ENCODE measurements at regions not wholly inside any gene's neighbourhood (a gene's known extent, or its start where the extent isn't known, plus 50 kb on each side); places are given as distances from the start of the nearest gene placed in this dataset.

DNA sequence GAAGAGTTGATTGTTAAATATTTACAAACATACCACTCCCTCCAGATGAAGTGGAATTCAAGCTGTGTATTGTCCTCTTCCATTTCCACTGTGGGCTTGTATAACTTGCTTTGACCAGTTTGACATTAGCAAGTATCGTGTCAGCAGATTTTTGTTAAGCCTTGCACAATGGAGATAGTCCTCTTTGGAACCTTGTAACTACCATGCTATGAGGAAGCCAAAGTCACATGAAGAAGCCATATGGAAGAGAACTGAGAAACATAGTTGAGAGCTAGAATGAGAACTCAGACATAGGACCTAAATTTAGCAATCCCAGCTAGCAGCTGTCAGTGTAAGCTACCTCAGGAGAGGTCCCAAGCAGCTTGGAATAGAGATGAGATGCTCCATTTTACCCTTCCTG lies 889.2 kb downstream of the PDCD6IP start:
- TF ChIP-seq, protein P1, sequence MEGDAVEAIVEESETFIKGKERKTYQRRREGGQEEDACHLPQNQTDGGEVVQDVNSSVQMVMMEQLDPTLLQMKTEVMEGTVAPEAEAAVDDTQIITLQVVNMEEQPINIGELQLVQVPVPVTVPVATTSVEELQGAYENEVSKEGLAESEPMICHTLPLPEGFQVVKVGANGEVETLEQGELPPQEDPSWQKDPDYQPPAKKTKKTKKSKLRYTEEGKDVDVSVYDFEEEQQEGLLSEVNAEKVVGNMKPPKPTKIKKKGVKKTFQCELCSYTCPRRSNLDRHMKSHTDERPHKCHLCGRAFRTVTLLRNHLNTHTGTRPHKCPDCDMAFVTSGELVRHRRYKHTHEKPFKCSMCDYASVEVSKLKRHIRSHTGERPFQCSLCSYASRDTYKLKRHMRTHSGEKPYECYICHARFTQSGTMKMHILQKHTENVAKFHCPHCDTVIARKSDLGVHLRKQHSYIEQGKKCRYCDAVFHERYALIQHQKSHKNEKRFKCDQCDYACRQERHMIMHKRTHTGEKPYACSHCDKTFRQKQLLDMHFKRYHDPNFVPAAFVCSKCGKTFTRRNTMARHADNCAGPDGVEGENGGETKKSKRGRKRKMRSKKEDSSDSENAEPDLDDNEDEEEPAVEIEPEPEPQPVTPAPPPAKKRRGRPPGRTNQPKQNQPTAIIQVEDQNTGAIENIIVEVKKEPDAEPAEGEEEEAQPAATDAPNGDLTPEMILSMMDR (IDR thresholded peaks at IDR 0.05): no peak
- no peaks in the 10 kb centered on the region for H3K4me1 ChIP-seq
- no peak for DNase-seq
- intact Hi-C loops (cut with DNase I; ENCODE audit: low total_unique reads): no loop called here
- no peaks in the 10 kb centered on the region for H3K27me3 ChIP-seq
- no peaks in the 10 kb centered on the region for H3K36me3 ChIP-seq
- H3K9me3 ChIP-seq: no peaks in the 10 kb centered on the region
- H3K27ac ChIP-seq: no peak overlapping the region
- no peak overlapping the region for H3K4me3 ChIP-seq

DNA sequence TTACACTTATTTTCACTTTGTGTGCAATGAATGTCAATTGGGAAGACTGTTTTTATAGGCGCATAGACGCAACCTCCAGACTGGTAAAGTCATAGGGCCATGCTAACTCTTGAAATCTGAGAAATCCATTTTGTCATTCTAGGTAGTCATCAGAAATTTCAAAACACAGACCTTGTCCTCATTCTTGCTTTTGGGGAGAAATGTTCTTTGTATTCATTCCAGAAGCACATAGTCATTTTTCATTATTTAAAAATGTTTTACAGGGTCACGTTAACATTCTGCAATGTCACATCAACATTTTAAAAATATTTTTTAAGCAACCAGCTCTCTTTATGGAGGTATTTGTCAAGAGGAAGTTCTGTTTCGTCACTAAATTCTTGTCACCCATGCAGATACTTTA lies 898.4 kb downstream of the PDCD6IP start:
- no peak for DNase-seq
- no peaks in the 10 kb centered on the region for H3K27me3 ChIP-seq
- intact Hi-C loops (cut with DNase I; ENCODE audit: low total_unique reads): no loop called here
- TF ChIP-seq, protein P1 (IDR thresholded peaks at IDR 0.05): no peak
- H3K36me3 ChIP-seq: no peaks in the 10 kb centered on the region
- peaks cover 0 to 3% (median 0%) of the 10 kb centered on the region in 4 donors for H3K4me1 ChIP-seq
- H3K9me3 ChIP-seq: peaks cover 0 to 8% (median 7%) of the 10 kb centered on the region in 3 donors
- no peak overlapping the region for H3K27ac ChIP-seq
- no peak overlapping the region for H3K4me3 ChIP-seq

DNA sequence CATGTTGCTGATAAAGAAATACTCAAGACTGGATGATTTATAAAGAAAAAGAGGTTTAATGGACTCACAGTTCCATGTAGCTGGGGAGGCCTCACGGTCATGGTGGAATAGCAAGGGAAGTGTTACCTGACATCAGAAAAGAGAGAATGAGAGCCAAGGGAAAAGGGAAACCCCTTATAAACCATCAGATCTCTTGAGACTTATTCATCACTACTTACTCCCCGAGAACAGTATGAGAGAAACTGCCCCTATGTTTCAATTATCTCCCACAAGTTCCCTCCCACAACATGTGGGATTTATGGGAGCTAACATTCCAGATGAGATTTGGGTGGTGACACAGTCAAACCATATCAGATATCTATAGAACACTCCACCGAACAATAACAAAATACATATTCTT lies 904.6 kb downstream of the PDCD6IP start:
- H3K4me1 ChIP-seq: no peaks in the 10 kb centered on the region
- intact Hi-C loops (cut with DNase I; ENCODE audit: low total_unique reads): no loop called here

DNA sequence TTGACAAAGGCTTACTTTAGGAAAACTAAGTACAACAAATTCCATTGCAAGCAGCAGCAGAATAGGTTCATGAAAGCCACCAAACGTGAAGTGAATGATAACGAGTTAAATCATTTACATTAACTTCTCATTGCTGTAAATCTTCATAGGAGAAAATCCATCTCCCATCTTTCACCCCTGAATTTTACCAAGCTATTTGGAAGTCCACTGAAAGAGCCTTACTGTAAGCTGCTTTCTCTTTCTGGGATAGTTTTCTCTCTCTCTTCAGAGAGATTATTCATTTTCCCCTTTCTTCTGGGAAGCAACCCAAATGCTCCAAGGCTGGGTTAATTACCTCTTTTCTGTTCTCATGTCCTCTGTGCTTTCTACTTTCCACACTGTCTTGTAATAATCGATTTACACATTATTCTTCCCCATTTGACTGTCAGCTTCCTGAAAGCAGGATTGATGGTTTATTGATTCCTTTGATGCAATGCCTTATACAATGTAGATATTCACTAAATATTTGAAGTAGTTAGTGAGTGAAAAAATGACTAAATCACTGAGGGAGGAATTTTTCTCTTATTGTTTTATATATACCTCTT lies 914.3 kb upstream of the ARPP21 start:
- intact Hi-C loops (cut with DNase I; ENCODE audit: low total_unique reads): no loop called here
- Histone ChIP-seq H3K27ac (no peak overlapping the region), H3K27me3 (no peaks in the 10 kb centered on the region), H3K9me3 (no peaks in the 10 kb centered on the region), H3K36me3 (no peaks in the 10 kb centered on the region), H3K4me3 (no peak overlapping the region), H3K4me1 (no peaks in the 10 kb centered on the region)
- DNase-seq: no peak
- TF ChIP-seq, protein P1 (IDR thresholded peaks at IDR 0.05): no peak

More for the DNA sequence above, 904.6 kb downstream of the PDCD6IP start:
- TF ChIP-seq, protein P1 (IDR thresholded peaks at IDR 0.05): no peak
- DNase-seq: no peak
- H3K4me3 ChIP-seq: no peak overlapping the region
- H3K9me3 ChIP-seq: peaks cover 0 to 17% (median 13%) of the 10 kb centered on the region in 3 donors
- H3K27ac ChIP-seq: no peak overlapping the region
- no peaks in the 10 kb centered on the region for H3K27me3 ChIP-seq
- H3K36me3 ChIP-seq: no peaks in the 10 kb centered on the region

DNA sequence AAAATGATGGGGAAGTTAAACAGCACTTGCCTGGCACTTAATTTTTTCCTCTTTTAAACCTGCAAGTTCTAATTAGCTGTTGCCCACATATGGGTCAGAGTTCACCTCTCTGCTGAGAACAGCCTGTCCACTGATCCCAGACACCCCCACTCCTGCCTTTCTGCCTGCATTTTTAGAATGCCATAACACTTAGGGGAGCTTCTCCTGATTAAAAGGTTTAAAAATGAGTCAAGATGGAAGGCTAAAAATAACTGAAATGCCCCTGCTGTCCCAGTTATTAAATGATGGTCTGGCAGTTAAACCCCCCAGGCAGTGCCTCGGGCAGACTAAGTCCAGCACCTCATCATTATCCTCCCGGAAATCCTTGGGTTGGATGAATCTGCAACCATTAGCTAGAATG lies 913.6 kb upstream of the ARPP21 start:
- no peak overlapping the region for H3K27ac ChIP-seq
- no peak for DNase-seq
- no peaks in the 10 kb centered on the region for H3K4me1 ChIP-seq
- intact Hi-C loops (cut with DNase I; ENCODE audit: low total_unique reads): no loop called here
- TF ChIP-seq, protein P1 (IDR thresholded peaks at IDR 0.05): no peak
- H3K36me3 ChIP-seq: no peaks in the 10 kb centered on the region
- no peaks in the 10 kb centered on the region for H3K9me3 ChIP-seq
- H3K4me3 ChIP-seq: no peak overlapping the region
- H3K27me3 ChIP-seq: no peaks in the 10 kb centered on the region

DNA sequence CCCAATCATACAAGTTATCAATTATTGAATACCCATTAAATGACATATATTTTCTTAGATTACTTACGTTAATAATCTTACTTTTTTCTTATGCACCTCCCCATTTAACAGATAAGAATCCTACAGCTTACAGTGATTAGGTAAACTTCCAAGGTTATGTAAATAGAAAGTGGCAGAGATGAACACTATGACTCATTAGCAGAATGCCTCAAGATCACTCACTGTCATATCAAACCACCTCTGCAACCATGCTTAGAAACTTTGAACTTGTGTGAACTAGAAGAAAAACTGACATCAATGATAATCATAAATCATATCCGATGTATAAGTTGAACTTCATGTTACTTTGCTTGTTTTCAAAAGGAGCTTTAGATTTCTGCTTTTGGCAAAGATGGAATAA lies 911.6 kb upstream of the ARPP21 start:
- no peak overlapping the region for H3K27ac ChIP-seq
- no peaks in the 10 kb centered on the region for H3K27me3 ChIP-seq
- TF ChIP-seq, protein P1 (IDR thresholded peaks at IDR 0.05): no peak
- no peaks in the 10 kb centered on the region for H3K36me3 ChIP-seq
- intact Hi-C loops (cut with DNase I; ENCODE audit: low total_unique reads): no loop called here
- H3K4me1 ChIP-seq: no peaks in the 10 kb centered on the region
- H3K4me3 ChIP-seq: no peak overlapping the region
- DNase-seq: no peak
- H3K9me3 ChIP-seq: no peaks in the 10 kb centered on the region
